NCI-H1417 (cell line): ENCODE measurements at regions not wholly inside any gene's neighbourhood (a gene's known extent, or its start where the extent isn't known, plus 50 kb on each side); places are given as distances from the start of the nearest gene placed in this dataset.

Source experiments
- DNase-seq, 3 experiments: peaks; one replicate each; lab custom pipeline; 2025; lab: John Stamatoyannopoulos, UW

GRCh38 chr6:14664112-14664601 lies 546.6 kb downstream of the CD83 start:
- DNase-seq, result peak; percentile 45 to 57 (median 50)

GRCh38 chr6:14664621-14665315 lies 547.2 kb downstream of the CD83 start:
- peak in 2 of 3 experiments; percentile 50 to 80 for DNase-seq

- no peak for DNase-seq
Observed at GRCh38 chr6:14665827-14666724, 548.5 kb downstream of the CD83 start.

- no peak for DNase-seq
Observed at GRCh38 chr6:14670806-14671205, 553.2 kb downstream of the CD83 start.

- no peak for DNase-seq
Observed at GRCh38 chr6:14671261-14671681, 553.7 kb downstream of the CD83 start.

GRCh38 chr6:14671937-14672336 lies 554.4 kb downstream of the CD83 start:
- DNase-seq, result no peak

GRCh38 chr6:14673201-14673600 lies 555.6 kb downstream of the CD83 start:
- no peak for DNase-seq

GRCh38 chr6:14674458-14674857 lies 556.9 kb downstream of the CD83 start:
- DNase-seq, result peak in 1 of 3 experiments; percentile 17

GRCh38 chr6:14674867-14675648 lies 557.5 kb downstream of the CD83 start:
- no peak for DNase-seq

GRCh38 chr6:14676064-14676463 lies 558.5 kb downstream of the CD83 start:
- no peak for DNase-seq

GRCh38 chr6:14676977-14677781 lies 559.6 kb downstream of the CD83 start:
- DNase-seq, result no peak

- no peak for DNase-seq
Observed at GRCh38 chr6:14681699-14682487, 564.0 kb upstream of the JARID2 start.

GRCh38 chr6:14682812-14683211 lies 563.1 kb upstream of the JARID2 start:
- DNase-seq, result no peak

GRCh38 chr6:14689639-14690038 lies 556.2 kb upstream of the JARID2 start:
- DNase-seq, result no peak

GRCh38 chr6:14690120-14691056 lies 555.5 kb upstream of the JARID2 start:
- no peak for DNase-seq

- peak in 1 of 3 experiments; percentile 14 for DNase-seq
Observed at GRCh38 chr6:14692208-14692607, 553.7 kb upstream of the JARID2 start.

- no peak for DNase-seq
Observed at GRCh38 chr6:14693301-14694192, 552.3 kb upstream of the JARID2 start.

- no peak for DNase-seq
Observed at GRCh38 chr6:14694308-14694707, 551.6 kb upstream of the JARID2 start.
